Non-pigmented ciliary epithelial cell (primary cell): ENCODE measurements at regions not wholly inside any gene's neighbourhood (a gene's known extent, or its start where the extent isn't known, plus 50 kb on each side); places are given as distances from the start of the nearest gene placed in this dataset.

ENCODE experiments used
- DNase-seq: peaks from one replicate; pipeline ENCODE4 v3.0.0-alpha.2; 2010; ENCODE audit warnings: low read depth

DNA sequence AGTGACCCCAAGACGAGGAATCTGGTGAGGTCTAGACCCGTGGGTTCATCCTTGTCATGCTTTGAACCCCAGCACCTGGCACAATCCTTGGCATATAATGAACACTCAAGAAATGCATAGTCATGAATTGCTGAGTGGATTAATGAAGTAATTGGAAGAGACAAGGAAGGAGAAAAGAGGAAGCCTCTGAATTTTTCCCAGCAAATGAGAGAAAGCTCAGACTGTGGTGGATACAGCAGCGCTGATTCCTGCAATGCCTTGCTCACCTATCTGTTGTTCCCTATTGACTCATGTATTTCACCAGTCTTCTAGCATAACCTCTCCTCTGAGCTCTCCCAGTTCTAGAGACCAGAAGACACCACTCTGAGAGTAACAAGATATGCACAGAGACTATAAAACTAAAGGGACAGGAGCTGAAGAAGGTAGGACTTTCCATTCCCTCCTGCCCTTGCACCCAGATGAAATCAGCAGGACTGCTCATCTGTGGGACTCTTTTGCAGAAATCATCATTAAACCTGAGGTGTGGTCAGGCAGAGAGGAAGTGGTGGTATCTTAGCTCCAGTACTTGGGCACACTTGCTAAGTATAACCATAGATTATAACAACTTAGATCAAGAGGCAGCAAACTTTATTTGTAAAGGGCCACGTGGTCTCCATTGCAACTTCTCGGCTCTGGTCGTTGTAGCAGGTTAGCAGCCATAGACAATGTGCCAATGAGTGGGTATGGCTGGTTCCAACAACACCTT, 102.8 kb downstream of the MAF start:
- DNase-seq: no peak

DNA sequence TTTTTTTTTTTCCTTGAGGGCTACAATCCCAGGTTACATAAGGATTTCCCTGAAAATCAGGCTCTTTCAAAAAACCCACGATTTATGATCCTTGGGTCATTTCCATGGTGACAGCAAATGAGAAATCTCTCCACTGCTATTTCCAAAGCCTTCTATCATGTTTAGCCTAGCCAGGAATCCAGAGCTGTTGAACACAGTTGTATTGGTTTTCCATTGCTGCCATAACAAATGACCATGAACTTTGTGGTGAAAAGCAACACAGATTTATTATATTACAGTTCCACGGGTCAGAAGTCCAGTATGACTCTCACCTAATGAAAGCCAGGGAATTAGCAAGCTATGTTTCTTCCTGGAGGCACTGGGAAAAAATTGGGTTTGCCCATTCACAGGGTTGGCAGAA, 106.6 kb downstream of the MAF start:
- DNase-seq: no peak

DNA sequence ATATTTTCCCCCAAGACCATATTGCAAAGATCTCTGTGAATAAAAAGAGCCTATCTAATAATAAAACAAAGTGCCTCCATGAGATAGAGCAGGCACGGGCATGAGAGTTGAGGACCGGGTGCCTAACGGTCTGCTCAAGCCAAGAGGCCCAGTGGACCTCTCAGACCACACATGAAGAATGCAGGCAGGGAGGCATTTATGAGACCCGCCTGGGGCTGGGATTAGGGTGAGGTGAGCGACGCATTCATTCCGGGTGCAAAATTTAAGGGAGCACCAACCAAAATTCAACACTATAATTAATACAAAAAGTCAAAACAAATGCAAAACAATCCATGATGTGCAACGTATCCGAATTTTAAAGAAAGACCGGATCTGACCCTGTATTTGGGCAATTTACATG, 108.5 kb downstream of the MAF start:
- no peak for DNase-seq

DNA sequence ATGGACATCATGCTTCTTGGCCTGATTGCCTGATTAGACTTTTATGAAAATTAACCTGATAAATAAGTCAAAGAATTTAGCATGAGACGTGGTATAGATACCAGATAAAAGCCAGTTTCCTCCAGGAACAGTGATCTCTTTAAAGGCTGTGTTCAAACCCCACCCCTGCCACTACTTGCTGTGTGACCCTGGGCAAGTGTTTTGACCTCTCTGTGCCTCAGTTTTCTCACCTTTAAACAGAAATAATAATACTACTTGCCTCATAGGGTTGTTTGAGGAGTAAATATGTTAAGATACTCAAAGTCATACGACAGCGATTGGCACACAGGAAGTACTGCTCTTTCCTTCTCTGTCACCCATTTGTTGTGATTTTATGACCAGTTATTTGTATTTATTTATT, 115.5 kb downstream of the MAF start:
- no peak for DNase-seq

DNA sequence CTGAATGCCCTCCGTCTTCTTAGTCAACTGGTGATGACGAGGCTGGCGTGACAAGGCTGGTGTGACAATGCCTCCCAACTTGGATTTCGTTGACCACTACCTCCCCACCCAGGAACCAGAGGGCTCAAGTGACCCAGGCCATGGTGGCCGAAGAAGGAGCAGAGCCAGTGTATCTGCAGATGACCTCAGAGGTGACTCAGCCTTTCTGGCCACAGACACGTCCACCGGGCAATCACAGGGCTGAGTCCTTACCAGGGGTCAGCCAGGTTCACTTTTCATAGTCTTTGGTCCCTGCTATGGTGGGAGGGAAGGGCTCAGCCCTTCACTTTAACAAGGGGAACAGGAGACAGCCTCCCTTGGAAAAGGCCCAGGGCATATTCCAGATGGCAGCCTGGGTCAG, 116.3 kb downstream of the MAF start:
- no peak for DNase-seq

DNA sequence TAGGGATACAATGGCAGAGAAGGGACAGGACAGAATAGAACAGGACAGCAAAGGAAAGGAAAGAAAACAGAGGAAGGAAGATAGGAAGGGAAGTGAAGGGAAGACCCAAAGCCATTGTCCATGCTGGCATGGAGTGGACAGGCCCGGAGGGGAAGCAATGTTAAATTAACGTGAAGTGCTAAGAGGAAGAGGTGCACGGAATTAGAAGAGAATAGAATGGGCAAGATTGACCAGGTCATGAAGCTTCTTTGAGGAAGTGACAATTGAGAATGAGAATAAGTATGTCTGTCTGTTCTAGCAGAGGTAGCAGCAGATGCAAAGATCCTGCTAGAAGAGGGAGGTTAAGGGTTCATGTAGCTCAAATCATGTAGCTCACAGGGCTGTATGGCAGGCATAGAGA, 117.2 kb downstream of the MAF start:
- DNase-seq: no peak

DNA sequence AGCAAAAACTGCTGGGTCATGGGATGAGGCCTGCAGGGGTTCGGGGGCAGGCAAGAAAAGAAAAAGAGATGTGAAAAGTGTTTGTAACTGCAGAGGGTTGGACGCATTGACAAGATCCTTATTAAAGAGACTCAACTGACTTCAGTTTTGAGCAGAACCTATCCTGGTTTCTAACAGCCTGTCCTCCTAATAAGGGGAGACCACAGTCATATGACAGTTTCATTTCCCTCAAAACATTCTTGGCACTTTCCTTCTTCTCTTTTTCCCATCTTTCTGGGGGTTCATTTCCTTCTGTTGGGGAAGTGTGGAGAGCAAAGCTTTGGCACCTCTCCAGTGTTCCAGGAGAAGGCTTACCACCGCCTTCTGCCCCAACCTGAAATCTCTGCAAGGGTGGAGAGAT, 118.5 kb downstream of the MAF start:
- no peak for DNase-seq

DNA sequence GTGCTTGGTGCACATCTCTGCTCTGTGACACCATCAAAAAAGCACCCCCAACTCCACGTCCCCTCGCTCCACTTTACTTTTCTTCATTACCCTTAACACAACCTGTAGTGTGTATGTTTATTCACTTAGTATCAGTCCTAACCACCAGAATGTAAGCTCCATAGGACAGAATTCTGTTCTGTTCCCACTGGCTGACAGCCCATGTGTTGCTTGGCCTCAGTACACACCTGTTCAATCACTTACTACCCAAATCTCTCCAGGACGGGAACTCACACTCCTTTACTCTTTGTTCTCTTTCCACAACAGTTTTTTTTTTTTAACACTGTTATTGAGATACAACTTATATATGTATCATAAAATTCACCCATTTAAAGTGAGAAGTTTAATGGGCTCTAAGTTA, 119.6 kb downstream of the MAF start:
- no peak for DNase-seq

DNA sequence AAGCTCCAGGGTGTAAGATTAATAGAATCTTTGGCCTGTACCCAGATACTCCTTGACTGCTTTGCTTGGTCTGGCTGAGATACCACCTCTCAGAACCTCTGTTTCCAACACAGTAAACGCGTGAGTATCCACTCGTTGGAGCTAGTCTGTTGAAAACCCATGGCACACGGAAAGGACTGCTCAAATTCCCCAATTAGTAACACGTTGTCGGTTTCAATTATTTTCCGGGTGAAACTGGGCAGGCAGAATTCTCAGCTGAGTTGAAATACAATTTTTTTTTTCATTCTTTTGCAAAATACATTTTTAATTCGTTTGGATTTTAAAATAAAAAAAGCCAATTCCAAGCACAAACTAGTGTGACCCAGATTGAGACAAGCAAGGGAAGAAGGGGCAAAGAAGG, 120.5 kb downstream of the MAF start:
- DNase-seq: no peak

DNA sequence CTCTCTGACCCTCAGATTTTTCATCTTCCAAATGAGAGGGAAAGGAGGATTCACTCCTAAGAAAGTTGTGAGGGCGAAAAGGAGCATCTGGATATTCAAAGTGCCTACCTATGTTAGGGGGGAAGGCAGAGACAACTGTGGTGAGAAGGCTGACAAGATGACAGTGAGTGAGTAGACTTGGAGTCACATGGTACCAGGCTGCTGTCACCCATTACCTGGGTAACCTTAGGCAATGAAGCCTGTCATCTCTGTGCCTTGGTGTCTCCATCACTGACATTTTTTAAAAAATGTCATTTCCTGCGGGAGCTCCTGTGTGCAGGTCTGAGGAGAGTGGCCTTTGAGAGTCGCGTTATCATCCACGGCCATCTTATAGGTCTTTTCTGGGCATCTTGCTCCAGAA, 124.0 kb downstream of the MAF start:
- DNase-seq: no peak

DNA sequence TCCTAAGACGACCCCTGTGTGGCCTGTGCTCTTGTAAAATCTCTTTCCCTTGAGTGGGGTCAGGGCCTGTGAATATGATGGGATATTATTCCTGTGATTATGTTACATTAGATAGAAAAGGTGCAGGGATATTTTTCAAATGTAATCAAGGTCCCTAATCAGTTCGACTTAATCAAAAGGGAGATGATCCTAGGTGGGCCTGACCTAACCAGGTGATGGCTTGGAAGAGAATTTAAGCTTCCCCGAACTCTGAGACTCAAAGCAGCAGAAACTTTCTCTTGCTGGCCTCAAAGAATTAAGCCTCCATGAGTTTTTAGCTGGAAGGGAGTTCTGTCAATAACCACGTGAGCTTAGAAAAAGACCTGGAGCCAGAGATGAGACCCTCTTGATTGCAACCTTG, 124.7 kb downstream of the MAF start:
- no peak for DNase-seq

DNA sequence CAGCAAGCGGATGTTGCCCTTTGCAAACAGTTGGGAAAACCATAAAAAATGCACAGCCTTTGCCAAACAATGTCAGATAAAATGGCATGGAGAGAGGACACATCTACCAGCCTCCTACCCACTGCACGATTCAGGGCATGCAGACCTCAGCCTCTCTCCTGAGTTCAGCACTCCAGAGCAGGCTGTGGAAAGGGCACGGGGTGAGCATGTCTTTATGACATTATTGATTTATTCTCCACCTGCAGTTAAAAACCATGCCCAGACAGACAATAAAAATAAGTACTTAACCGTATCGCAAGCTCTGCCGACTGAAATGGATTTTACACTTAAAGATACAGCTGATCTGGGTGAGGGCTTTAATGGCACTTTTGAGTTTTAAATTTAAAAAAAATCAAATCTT, 127.1 kb downstream of the MAF start:
- no peak for DNase-seq

DNA sequence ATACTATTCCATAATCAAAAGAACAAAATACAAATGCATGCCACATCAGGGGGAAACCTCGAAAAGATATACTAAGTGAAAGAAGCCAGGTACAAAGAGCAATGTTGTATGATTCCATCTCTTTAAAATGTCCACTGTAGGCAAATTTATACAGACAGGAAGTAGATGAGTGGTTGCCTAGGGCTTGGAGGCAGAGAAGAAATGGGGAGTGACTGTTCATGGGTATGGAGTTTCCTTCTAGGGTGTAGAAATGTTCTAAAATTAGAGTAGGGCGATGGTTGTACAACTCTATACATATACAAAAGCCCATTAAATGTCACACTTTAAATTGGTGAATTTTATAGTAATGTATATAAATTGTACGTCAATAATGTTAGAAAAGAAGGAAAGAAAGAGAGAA, 128.1 kb downstream of the MAF start:
- DNase-seq: no peak

DNA sequence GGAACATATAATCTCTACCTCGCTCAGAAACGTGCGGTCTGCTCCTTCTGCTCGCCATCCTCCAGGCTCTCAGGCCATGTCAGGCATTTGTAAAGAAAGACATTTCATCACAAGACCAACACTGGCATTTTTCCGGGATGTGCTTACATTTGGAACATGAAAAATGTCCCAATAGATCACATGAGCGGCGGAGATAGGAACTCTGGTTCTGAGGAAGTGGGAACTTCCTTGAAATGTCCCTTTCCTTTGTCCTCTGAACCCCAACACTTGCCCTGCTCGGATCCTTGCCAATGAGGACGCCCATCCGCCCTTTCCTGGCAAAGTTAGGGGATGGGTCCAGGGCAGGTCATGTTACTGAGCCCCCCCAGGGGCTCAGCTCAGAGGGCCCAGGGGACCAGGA, 130.5 kb downstream of the MAF start:
- no peak for DNase-seq

DNA sequence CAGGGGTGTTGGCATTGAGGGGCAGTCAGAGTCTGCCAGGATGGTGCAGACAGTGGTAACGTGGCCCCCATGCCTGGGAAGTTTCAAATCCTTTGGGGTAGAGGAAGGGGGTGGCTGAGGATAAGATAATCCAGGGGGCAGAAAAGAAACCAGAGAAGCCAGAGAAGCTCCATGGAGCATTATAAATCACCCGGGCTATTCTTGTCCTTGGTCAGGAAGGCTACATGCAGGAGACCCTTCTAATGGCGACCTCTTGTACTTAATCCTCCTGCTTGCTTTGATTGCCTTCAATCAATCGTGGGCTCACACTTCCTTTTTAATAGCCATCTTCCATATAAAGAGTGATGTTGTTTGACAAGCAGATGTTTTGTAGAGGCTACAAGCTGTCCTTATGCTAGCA, 131.9 kb downstream of the MAF start:
- no peak for DNase-seq

DNA sequence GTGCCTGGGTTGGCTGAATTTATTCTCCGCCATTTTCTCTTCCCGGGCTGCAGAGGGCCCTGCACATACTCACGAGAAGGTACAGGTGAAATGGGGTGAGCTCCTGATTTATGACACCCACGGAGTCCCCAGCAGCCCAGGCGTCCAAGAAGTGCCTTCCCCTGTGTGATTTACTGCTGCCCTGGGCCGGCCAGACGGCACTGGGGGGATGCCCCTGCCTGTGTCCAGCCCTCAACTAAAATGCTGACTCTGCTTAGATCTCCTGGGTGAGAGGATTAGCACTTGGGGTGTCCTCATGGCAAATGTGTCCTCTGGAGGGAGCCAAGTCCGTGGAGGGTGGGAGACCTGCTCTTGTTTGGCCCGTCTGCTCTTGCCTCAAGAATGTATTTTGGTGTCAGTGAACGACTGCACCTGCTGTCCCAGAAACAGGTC, 132.4 kb downstream of the MAF start:
- no peak for DNase-seq

DNA sequence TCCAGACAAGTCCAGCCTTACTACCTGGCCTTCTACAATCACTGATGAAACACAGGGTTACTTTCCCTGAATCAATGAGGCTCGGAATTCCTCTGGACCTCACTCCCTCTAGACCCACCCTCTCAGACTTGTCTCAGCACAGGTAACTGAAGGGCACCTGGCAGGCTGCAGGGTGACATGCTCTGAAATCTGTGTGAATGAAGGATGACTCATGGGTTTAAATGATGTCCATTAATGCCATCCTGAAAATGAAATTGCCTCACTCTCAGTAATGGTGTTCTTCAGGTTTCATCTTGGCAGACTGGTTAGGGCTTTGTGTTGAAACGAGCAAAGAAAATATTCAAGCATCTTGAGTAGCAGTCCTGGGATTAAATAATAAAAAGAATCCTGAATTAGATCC, 134.4 kb downstream of the MAF start:
- no peak for DNase-seq

DNA sequence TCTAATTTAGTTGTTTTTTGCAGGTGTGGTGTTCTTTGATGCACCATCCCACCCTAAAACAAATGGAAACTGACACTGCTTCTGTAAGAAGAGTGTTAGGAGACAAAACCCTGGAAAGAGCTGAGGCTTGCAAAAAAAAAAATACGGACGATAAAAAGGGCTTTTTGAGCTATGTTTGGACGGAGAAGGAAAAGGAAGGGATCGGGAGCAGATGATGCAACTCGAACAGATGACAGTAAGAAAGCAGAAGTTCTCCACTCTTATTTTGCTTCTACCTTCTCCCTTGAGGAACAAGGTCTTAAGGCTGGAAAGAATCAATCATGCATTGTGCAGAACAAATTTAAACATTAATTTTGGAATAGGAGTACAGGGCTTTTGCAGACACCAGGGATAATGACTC, 136.7 kb downstream of the MAF start:
- no peak for DNase-seq

DNA sequence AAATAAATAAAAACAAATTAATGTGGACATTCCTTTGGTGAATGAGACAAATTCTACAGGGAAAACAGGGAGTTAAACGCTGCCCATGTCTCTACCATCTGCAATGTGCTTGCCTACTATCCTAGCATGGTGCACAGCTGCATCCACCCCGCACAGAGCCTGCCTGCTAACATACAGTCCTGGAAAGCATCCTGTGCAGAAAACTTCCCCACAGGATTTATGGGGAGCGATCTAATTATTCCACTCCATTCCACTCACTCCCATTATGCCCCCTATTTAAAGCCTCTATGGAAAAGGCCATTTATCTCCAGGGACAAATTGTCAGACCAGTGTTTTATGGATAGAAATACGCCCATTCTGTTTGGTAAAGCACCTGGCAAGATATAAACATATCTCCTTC, 144.5 kb downstream of the MAF start:
- no peak for DNase-seq

DNA sequence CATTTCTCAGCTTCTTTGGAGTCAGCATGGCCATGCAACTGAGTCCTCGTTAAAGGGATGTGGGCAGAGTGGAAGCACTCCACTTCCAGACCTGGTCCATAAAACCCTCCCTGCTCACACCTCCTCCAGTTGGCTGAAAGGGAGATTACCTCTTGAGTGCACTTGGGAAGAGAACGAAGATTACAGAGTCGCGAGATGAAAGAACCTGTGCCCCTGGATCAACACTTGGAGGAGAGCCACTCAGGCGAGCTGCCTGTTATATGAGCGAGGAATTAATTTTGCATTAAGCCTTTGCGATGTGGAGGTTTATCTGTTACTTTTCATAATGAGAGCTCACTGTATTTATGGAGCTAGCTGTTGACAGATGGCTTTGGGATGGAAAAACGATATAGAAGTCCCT, 147.9 kb downstream of the MAF start:
- no peak for DNase-seq

DNA sequence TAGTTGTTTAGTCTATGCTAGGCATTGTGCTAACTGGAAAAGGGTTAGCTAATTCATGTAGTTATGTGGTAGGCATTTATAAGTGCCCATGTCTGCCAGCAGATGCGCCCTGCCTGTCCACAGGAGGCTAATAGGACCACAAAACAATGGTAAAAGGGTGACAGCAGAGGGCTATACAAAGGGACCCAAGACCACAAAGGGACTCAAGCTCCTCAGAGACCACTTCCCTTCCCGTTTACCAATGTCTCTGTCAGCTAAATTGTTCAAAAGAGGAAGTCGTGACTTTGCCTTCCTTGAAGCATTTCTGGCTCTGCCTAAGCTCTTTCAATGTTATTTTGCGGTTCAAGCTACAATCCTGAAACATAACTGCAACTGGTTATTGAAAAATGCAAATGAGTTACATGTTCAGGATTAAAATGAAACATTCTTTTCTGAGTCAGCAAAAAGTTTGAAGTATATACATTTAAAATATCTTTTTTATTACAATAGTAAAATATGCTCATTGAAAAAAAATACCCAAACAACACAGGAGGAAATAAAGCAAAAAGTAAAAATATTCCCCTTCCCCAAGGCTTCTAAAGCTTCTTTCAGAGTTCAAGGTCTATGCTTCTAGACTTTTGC, 149.2 kb downstream of the MAF start:
- DNase-seq: no peak

DNA sequence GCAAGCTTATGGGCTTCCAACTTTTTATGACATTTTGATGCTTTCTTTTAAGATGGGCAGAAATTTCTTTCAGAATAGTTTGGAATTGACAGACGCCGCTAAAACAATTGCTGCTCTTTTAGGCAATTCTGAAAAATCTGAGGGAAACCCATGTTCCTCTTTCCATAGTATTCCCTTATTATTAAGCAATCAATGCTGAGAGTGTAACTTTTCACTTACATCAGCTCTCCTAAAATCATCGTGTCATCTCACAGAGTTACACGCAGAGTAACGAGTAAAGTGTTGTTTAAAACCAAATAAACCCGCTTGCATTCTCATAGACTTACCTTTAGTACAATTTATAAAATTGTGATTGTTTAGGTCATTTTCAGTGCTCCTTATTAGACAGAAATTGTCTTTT, 150.6 kb downstream of the MAF start:
- no peak for DNase-seq

DNA sequence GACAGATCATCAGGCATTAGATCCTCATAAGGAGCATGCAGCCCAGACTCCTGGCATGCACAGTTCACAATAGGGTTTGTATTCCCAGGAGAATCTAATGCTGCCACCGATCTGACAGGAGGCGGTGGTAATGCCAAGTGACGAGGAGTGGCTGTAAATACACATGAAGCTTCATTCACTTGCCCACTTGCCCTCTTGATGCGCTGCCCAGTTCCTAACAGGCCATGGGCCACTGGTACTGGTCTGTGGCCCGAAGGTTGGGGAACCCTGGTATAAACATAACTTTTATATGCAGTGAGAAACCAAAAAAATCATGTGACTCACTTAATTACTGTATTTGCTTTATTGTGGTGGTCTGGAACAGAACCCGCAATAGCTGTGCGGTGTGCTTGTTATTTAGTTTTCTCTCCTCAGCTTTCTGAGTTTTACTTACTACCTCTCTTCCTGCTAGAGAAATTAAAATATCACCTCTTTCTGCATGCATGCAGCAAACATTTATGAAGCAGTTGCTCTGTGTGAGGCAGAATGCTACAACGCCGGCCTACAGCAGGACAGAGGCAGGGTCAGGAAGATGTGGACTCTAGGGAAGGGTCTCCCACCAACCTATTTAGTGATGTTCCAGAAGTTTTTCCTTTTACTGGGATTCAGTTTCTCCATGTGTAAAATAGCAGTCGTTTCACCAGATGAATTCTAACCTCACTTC, 151.3 kb downstream of the MAF start:
- DNase-seq: no peak

DNA sequence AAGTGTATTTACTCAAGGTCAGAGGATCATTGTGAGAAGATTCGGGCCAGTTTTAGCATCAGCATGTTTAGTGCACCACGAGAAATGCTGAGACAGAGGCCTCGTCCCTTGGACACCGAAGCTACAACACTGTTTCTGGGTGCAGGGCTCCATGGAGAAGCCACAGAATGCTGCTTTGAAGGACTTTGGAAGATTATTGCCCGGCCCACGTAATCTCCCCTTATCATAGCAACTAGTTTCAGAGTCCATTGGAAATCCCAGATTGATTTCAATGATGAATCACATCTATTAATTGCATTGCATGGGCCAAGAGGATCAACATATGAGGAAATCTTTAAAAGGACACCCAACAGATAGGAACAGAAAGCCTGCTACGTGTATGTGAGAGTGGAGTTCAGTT, 156.0 kb downstream of the MAF start:
- DNase-seq: no peak
